ENCODE measurements at regions not wholly inside any gene's neighbourhood (a gene's known extent, or its start where the extent isn't known, plus 50 kb on each side); places are given as distances from the start of the nearest gene placed in this dataset.

DNA sequence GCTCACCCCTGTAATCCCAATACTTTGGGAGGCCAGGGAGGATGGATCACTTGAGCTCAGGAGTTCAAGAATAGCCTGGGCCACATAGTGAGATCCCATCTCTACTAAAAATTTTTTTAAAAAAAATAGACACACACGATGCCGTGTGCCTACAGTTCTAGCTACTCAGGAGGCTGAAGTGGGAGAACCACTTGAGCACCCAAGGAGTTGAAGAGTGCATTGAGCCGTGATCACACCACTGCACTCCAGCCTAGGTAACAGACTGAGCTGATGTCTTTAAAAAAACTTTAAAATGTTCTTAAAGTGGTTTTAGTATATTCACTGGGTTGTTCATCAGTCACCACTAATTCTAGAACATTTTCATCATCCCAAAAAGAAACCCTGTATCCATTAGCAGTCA is 51.9 kb upstream of the RNF38 start:
- POLR2A ChIA-PET: no interaction called here
- TF ChIP-seq, protein P1, sequence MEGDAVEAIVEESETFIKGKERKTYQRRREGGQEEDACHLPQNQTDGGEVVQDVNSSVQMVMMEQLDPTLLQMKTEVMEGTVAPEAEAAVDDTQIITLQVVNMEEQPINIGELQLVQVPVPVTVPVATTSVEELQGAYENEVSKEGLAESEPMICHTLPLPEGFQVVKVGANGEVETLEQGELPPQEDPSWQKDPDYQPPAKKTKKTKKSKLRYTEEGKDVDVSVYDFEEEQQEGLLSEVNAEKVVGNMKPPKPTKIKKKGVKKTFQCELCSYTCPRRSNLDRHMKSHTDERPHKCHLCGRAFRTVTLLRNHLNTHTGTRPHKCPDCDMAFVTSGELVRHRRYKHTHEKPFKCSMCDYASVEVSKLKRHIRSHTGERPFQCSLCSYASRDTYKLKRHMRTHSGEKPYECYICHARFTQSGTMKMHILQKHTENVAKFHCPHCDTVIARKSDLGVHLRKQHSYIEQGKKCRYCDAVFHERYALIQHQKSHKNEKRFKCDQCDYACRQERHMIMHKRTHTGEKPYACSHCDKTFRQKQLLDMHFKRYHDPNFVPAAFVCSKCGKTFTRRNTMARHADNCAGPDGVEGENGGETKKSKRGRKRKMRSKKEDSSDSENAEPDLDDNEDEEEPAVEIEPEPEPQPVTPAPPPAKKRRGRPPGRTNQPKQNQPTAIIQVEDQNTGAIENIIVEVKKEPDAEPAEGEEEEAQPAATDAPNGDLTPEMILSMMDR (IDR thresholded peaks at IDR 0.05; ENCODE audit: insufficient read depth, low read depth, low read length): no peak
- no peaks in the 10 kb centered on the region for H3K36me3 ChIP-seq (ENCODE audit: control insufficient read depth, insufficient read depth, low read length)
- CTCF ChIA-PET: interaction anchor here (0.6 to 3.5 kb wide), 3 partner anchors 12 to 67 kb away, joined by 3 to 39 read pairs (median 5); no protein-coding TSS in a partner anchor
- no peak overlapping the region for H3K4me3 ChIP-seq (ENCODE audit: low read depth, low read length)
- no peaks in the 10 kb centered on the region for H3K27me3 ChIP-seq (ENCODE audit: control insufficient read depth, insufficient read depth, low read length)
- DNase-seq (ENCODE audit: low read depth): no peak

DNA sequence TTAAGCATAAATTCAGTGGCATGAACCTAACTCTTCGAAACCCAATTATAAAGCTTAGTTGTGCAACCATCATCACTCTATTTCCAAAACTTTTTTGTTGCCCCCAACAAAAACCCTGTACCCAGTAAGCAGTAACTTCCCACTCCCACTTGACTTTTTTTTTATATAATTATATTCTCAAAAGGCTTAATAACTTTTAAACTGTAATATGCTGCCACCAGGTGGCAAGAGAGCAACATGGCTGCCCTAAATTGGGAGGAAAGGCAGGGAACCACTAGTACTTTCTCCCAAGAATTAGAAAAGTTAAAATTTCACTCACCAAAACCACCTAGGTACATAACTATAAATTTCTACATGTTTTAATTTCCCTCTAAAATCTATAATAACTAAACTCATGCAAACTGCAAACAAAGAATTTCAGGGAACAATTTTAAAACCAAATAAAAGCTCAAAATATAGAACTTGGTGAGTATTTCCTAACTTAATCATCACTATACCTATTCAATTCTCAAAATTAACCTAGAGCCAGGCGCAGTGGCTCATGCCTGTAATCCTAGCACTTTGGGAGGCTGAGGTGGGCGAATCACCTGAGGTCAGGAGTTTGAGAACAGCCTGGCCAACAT is 50.2 kb upstream of the RNF38 start:
- ChIA-PET POLR2A (no interaction called here), CTCF (interaction anchor here (0.7 to 3.5 kb wide), 13 partner anchors 10 to 200 kb away, joined by 3 to 39 read pairs (median 6); no protein-coding TSS in a partner anchor)
- no peak for DNase-seq (ENCODE audit: low read depth)
- Histone ChIP-seq H3K4me3 (ENCODE audit: low read depth, low read length) (no peak overlapping the region), H3K27me3 (ENCODE audit: control insufficient read depth, insufficient read depth, low read length) (no peaks in the 10 kb centered on the region), H3K36me3 (ENCODE audit: control insufficient read depth, insufficient read depth, low read length) (peaks cover 1% of the 10 kb centered on the region; the same call in 1 of the 2 replicates)
- TF ChIP-seq, protein P1 (IDR thresholded peaks at IDR 0.05; ENCODE audit: insufficient read depth, low read depth, low read length): peak; percentile 80

Data from BJ (cell line).